ENCODE measurements at regions not wholly inside any gene's neighbourhood (a gene's known extent, or its start where the extent isn't known, plus 50 kb on each side); places are given as distances from the start of the nearest gene placed in this dataset.
A peak's percentile ranks its signal among the peaks of the same experiment; 100 is the strongest.
"Not testable (repeated sequence)": the region's sequence is repeated elsewhere in the genome, so short reads cannot be mapped to it uniquely, and the experiment has no call there.

- no peaks in the 10 kb centered on the region for H3K9me3 ChIP-seq
- no peaks in the 10 kb centered on the region for H3K27me3 ChIP-seq
- no peaks in the 10 kb centered on the region for H3K36me3 ChIP-seq
- no peak overlapping the region for H3K4me3 ChIP-seq
- no peak for DNase-seq
These were observed 83.7 kb downstream of the RPL27A start for GRCh38 chr11:8766043-8766987.

GRCh38 chr11:8766988-8767374 is 84.4 kb downstream of the RPL27A start:
- Histone ChIP-seq H3K9me3 (no peaks in the 10 kb centered on the region), H3K36me3 (no peaks in the 10 kb centered on the region), H3K4me3 (no peak overlapping the region), H3K27me3 (no peaks in the 10 kb centered on the region)
- no peak for DNase-seq

GRCh38 chr11:8767466-8768142 is 85.0 kb downstream of the RPL27A start:
- no peaks in the 10 kb centered on the region for H3K36me3 ChIP-seq
- DNase-seq: peak; percentile 29
- no peak overlapping the region for H3K4me3 ChIP-seq
- no peaks in the 10 kb centered on the region for H3K9me3 ChIP-seq
- no peaks in the 10 kb centered on the region for H3K27me3 ChIP-seq

DNA sequence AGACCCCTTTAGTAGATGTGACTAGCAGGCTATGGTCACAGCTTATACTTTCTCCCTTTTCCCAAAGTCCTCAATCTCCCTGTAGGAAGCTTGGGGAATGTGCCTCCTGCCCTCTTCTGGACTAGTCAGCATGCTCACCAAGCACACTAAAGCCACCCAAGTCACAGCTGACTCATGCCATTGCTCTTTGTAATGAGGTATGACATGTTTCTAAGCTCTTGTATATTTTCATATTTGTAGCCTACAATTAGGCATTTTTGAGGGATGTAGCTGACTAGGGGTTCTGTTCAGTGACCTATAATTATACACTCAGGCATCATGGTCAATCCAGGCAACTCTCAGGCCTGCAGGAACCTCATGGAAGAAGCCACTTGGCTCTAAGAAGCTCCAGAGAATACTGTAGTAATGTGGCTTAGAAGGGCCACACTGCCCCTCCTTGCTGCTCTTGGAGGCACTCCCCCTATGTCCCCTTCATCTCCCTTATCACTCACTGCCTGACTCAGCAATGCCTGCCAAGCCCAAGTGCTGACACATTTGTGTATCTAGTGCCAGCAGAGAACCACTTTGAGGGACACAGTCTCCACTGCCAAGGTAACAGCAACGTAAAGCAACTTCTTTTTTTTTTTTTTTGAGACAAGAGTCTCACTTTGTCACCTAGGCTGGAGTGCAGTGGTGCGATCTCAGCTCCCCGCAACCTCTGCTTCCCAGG is 86.2 kb downstream of the RPL27A start:
- Histone ChIP-seq H3K4me3 (no peak overlapping the region), H3K9me3 (no peaks in the 10 kb centered on the region), H3K36me3 (no peaks in the 10 kb centered on the region), H3K27me3 (no peaks in the 10 kb centered on the region)
- DNase-seq: peak; percentile 66

GRCh38 chr11:8772571-8773519 is 90.3 kb downstream of the RPL27A start:
- Histone ChIP-seq H3K27me3 (no peaks in the 10 kb centered on the region), H3K9me3 (no peaks in the 10 kb centered on the region), H3K4me3 (no peak overlapping the region), H3K36me3 (no peaks in the 10 kb centered on the region)
- no peak for DNase-seq

GRCh38 chr11:8773916-8774539 is 91.4 kb downstream of the RPL27A start:
- H3K9me3 ChIP-seq: no peaks in the 10 kb centered on the region
- H3K4me3 ChIP-seq: no peak overlapping the region
- no peaks in the 10 kb centered on the region for H3K36me3 ChIP-seq
- no peaks in the 10 kb centered on the region for H3K27me3 ChIP-seq
- no peak for DNase-seq

DNA sequence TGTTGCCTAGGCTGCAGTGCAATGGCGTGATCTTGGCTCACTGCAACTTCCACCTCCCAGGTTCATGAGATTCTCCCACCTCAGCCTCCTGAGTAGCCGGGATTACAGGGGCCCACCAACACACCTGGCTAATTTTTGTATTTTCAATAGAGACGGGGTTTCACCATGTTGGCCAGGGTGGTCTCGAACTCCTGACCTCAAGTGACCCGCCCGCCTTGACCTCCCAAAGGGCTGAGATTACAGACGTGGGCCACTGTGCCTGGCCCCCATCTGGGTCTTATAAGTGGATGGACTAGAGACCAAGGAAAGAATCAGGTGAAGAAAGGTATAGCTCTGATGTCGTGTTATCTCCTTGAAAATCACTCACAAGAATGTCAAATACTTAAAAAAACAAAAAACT is 92.3 kb downstream of the RPL27A start:
- H3K4me3 ChIP-seq, H3K36me3 ChIP-seq, H3K27me3 ChIP-seq, H3K9me3 ChIP-seq, DNase-seq: not testable (repeated sequence)

GRCh38 chr11:8775332-8775731 is 92.7 kb downstream of the RPL27A start:
- Histone ChIP-seq H3K27me3 (no peaks in the 10 kb centered on the region), H3K36me3 (no peaks in the 10 kb centered on the region), H3K9me3 (no peaks in the 10 kb centered on the region), H3K4me3 (no peak overlapping the region)
- no peak for DNase-seq

DNA sequence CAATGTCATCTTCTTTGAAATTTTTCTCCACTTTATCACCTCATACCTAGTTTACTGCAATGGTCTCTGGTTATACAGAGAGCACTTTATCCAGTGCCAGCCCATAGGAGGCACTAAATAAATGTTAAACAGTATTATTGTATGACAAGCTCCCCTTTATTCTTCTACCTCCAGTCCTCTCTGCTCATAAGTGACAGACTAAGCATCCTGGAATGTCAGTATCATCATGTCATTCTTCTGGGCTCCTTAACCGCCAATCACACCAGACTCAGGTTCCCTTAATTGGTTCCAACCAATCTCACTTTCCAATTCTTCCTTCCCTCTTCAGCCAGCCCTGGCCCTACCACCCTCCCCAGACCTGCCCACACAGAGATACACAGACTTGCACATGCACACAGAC is 93.1 kb downstream of the RPL27A start:
- Histone ChIP-seq H3K36me3 (no peaks in the 10 kb centered on the region), H3K9me3 (no peaks in the 10 kb centered on the region), H3K4me3 (no peak overlapping the region), H3K27me3 (no peaks in the 10 kb centered on the region)
- no peak for DNase-seq

DNA sequence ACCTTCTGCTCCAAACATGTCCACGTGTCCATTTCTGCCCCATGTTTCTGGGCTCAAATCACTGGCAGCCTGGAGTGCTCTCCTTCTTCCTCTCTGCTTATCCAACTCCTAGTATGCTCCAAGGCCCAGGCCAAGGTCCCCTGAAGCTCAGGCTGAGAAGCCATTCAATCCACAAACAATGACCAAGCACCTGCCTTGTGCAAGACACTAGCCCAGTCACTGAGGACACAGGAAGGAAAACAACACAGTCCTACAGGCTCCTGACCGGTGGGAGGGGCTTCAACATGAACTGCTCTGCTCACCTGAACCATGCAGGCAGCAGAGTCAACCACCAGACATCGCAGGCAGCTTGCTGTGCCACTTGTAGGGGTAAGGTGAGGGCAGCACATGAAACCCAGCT is 93.6 kb downstream of the RPL27A start:
- Histone ChIP-seq H3K36me3 (no peaks in the 10 kb centered on the region), H3K4me3 (no peak overlapping the region), H3K9me3 (no peaks in the 10 kb centered on the region), H3K27me3 (no peaks in the 10 kb centered on the region)
- DNase-seq: no peak

DNA sequence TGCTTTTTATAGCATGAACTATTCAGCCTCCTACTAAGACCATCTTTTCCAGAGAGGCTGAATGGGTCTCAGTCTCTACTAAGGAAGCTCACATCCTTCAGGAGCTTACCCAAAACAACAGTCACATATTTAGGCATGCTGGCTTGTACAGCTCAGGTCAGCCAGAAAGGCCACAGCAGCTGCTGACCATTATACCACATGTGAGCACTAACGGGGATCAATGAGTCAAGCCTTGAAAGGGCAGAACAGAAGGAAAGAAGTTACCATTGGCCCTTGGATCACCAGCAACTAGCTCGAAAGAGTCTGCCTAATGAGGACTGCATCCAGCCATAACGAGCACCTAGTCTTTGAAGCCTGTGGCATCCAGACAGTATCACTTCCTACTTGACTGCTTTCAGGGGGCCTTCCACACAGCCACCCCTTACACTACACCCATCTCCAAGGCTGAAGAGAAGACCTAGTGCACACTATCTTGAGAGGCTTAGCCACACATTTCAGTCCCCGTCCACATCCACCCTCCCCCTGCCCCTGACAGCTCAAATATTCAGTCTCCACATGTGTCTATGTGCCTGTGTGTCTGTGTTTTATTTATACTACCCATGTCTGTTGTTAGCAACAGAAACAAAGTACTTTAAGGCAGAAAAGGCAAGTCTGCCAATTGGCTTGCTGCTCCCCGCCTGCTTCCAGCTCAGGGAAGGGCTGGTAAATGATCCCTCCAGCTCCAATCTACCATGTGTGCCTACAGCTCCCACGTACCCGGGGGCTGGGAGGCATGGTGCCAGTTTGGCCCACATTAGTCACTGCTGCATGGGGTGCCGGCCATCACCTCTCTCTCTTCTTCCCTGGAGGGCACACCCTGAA is 95.5 kb downstream of the RPL27A start:
- H3K36me3 ChIP-seq: no peaks in the 10 kb centered on the region
- peak; percentile 78 for DNase-seq
- no peak overlapping the region for H3K4me3 ChIP-seq
- H3K27me3 ChIP-seq: no peaks in the 10 kb centered on the region
- no peaks in the 10 kb centered on the region for H3K9me3 ChIP-seq

DNA sequence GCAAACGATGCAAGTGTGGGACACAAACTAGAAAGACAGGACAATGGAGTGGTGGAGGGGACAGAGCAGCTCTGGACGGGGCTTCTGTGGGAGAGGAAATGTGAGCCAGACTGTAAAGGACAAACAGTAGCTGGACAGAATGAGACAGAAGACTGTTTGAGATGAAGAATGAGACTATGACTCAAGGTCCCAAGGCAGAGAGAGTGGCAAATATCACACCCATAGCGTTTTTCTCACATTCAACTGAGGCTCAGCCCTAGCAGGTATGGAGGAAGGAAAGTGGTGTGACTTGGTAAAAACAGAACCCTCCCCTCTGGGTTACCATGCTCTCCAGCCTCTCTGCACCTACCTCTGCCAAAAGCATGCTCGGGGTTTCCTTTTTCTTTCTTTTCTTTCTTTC is 96.5 kb downstream of the RPL27A start:
- H3K4me3 ChIP-seq: no peak overlapping the region
- no peak for DNase-seq
- no peaks in the 10 kb centered on the region for H3K27me3 ChIP-seq
- no peaks in the 10 kb centered on the region for H3K9me3 ChIP-seq
- H3K36me3 ChIP-seq: no peaks in the 10 kb centered on the region

DNA sequence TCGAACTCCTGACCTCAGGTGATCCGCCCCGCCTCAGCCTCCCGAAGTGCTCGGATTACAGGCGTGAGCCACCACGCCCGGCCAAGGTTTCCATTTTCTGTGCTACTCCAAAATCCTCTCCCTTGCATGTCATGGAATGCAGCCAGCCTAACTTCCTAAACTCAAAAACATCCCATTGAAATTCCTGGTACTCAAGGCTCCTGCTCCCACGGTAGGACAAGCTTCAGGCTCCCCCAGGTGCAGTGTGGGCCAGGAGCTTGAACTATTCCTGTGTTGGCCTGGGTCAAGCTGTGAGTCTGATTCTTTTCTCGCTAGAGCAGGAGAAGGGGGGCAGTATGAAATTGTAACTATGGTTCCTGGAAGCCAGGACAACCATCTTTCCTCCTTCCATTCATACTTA is 97.1 kb downstream of the RPL27A start:
- Histone ChIP-seq H3K36me3 (no peaks in the 10 kb centered on the region), H3K4me3 (no peak overlapping the region), H3K27me3 (no peaks in the 10 kb centered on the region), H3K9me3 (no peaks in the 10 kb centered on the region)
- no peak for DNase-seq

DNA sequence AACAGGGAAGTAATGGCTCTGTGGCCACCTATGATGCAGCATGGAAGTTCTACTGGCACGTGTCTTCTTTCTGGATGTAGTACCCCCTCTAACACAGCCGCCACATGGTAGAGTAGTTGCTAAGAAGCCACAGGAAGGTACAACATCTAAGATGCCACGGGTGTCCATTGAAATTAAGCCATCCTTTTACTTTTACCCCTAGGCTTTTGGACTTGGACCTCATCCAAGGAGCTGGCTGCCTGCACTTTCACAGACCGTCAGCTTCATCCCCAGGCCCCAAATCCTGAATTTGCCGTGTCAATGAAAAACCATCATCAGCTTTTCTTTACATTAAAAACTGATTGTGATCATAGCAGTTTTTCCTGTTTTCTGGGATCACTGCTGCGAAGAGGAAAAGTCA is 102.4 kb downstream of the RPL27A start:
- Histone ChIP-seq H3K27me3 (no peaks in the 10 kb centered on the region), H3K36me3 (no peaks in the 10 kb centered on the region), H3K4me3 (no peak overlapping the region), H3K9me3 (no peaks in the 10 kb centered on the region)
- DNase-seq: no peak

DNA sequence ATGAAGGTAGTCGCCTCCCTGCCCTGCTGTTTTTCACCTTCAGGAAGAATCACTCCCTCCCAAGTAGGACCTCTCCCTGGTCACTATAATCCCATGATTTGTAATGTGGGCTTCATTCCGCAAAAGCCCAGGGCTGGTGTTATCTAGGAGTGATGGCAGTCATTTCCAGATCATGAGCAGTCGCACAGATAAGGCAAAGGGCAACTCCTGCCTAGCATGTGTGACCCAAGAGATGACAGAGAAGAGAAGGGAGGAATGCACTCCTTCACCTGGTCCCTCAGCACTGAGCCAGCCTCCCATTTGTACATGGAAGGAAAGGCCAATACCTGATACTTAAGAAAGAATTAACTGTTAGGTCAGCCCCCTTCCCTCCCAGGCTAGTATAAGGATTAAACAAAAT is 102.9 kb downstream of the RPL27A start:
- Histone ChIP-seq H3K36me3 (no peaks in the 10 kb centered on the region), H3K27me3 (no peaks in the 10 kb centered on the region), H3K9me3 (no peaks in the 10 kb centered on the region), H3K4me3 (no peak overlapping the region)
- DNase-seq: no peak
